Stimulated activated CD8-positive, alpha-beta memory T cell treated with anti-CD3 and anti-CD28 coated beads, Interleukin-12 subunit alpha, Interleukin-12 subunit beta, amount 100 ng/mL, for 1 hour (primary cell): ENCODE measurements at regions not wholly inside any gene's neighbourhood (a gene's known extent, or its start where the extent isn't known, plus 50 kb on each side); places are given as distances from the start of the nearest gene placed in this dataset.

Experiments used
- DNase-seq: peaks from one replicate; pipeline ENCODE4 v3.0.0-alpha.2; 2020; ENCODE audit warnings: low read depth

GRCh38 chr14:101357559-101358319 is 203.6 kb upstream of the DIO3 start:
- no peak for DNase-seq

- DNase-seq: no peak
Measured at GRCh38 chr14:101358320-101359125, 202.8 kb upstream of the DIO3 start.

- no peak for DNase-seq
Measured at GRCh38 chr14:101359221-101360053, 201.9 kb upstream of the DIO3 start.

GRCh38 chr14:101360054-101360911 is 201.0 kb upstream of the DIO3 start:
- DNase-seq: no peak

GRCh38 chr14:101361044-101361443 is 200.3 kb upstream of the DIO3 start:
- no peak for DNase-seq

GRCh38 chr14:101361451-101362433 is 199.6 kb upstream of the DIO3 start:
- DNase-seq: no peak

- no peak for DNase-seq
Measured at GRCh38 chr14:101362529-101363260, 198.6 kb upstream of the DIO3 start.

- DNase-seq: no peak
Measured at GRCh38 chr14:101363261-101363555, 198.1 kb upstream of the DIO3 start.

GRCh38 chr14:101363880-101364391 is 197.4 kb upstream of the DIO3 start:
- no peak for DNase-seq

GRCh38 chr14:101364503-101365328 is 196.6 kb upstream of the DIO3 start:
- no peak for DNase-seq

- DNase-seq: no peak
Measured at GRCh38 chr14:101365329-101366158, 195.8 kb upstream of the DIO3 start.

- DNase-seq: no peak
Measured at GRCh38 chr14:101367421-101368261, 193.7 kb upstream of the DIO3 start.

- DNase-seq: no peak
Measured at GRCh38 chr14:101368629-101369028, 192.7 kb upstream of the DIO3 start.

- DNase-seq: no peak
Measured at GRCh38 chr14:101369194-101369915, 191.9 kb upstream of the DIO3 start.

GRCh38 chr14:101369916-101370592 is 191.2 kb upstream of the DIO3 start:
- no peak for DNase-seq
